Prostate gland (tissue), 2 donors: ENCODE measurements at regions not wholly inside any gene's neighbourhood (a gene's known extent, or its start where the extent isn't known, plus 50 kb on each side); places are given as distances from the start of the nearest gene placed in this dataset.

Experiments
- POLR2A ChIP-seq: fragments of 450-650 bp; IDR thresholded peaks from one replicate; pipeline ENCODE4 v1.6.1; 2016; ENCODE audit warnings: antibody characterized with exemption, mild to moderate bottlenecking
- POLR2AphosphoS5 ChIP-seq: sonication (generic); formaldehyde crosslinking; IDR thresholded peaks from one replicate; pipeline ENCODE4 v1.6.1; 2017; ENCODE audit warnings: antibody characterized with exemption
- TF ChIP-seq, protein P1 (sequence below), 4 experiments: fragments of 200-600 bp in 2 of 4; fragments of 450-650 bp in 2 of 4; sonication (generic) in 2 of 4; IDR thresholded peaks; 1 replicate in 3 of 4; 2 replicates in 1 of 4; pipeline ENCODE4 v1.5.1; 2016 to 2019; ENCODE audit warnings: antibody characterized with exemption in 4 of 4, mild to moderate bottlenecking in 2 of 4, moderate library complexity in 2 of 4

DNA sequence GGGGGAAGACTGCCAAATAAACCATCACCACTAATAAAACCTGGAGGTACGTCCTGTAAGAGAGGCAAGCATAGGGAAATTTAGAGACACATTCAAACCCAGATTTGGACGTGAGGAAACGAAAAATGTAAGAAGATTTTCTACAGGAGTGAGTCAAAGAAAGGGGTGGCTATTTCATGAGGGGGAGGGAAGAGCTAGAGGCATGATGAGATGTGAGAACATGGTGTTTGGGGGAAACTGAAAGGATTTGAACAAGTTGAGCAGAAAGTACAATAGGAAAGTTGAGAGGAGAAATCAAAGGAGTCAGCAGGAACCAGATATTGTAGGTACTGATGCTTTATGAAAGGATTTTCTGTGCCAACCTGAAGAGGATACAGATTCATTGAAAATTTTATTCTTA lies 179.1 kb upstream of the HS3ST5 start:
- TF ChIP-seq, protein P1, sequence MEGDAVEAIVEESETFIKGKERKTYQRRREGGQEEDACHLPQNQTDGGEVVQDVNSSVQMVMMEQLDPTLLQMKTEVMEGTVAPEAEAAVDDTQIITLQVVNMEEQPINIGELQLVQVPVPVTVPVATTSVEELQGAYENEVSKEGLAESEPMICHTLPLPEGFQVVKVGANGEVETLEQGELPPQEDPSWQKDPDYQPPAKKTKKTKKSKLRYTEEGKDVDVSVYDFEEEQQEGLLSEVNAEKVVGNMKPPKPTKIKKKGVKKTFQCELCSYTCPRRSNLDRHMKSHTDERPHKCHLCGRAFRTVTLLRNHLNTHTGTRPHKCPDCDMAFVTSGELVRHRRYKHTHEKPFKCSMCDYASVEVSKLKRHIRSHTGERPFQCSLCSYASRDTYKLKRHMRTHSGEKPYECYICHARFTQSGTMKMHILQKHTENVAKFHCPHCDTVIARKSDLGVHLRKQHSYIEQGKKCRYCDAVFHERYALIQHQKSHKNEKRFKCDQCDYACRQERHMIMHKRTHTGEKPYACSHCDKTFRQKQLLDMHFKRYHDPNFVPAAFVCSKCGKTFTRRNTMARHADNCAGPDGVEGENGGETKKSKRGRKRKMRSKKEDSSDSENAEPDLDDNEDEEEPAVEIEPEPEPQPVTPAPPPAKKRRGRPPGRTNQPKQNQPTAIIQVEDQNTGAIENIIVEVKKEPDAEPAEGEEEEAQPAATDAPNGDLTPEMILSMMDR (IDR thresholded peaks at IDR 0.05): no peak
- TF ChIP-seq POLR2A: no peak
- TF ChIP-seq POLR2AphosphoS5: no peak
